C4-2B (cell line): ENCODE measurements at regions not wholly inside any gene's neighbourhood (a gene's known extent, or its start where the extent isn't known, plus 50 kb on each side); places are given as distances from the start of the nearest gene placed in this dataset.

Experiments
- H3K27ac ChIP-seq: fragments of 450-650 bp; 2 replicates; pipeline ENCODE4 v1.5.1; 2017
- CTCF ChIP-seq: fragments of 450-650 bp; conservative IDR thresholded peaks from 2 replicates; pipeline ENCODE4 v1.5.1; 2017; ENCODE audit warnings: mild to moderate bottlenecking
- ZFX ChIP-seq: fragments of 450-650 bp; IDR thresholded peaks from 2 replicates; pipeline ENCODE4 v1.6.1; 2017

- no peak overlapping the region for H3K27ac ChIP-seq
- TF ChIP-seq CTCF (no peak), ZFX (no peak)
Measured at GRCh38 chr7:94249631-94250030, 145.1 kb upstream of the COL1A2 start.

DNA sequence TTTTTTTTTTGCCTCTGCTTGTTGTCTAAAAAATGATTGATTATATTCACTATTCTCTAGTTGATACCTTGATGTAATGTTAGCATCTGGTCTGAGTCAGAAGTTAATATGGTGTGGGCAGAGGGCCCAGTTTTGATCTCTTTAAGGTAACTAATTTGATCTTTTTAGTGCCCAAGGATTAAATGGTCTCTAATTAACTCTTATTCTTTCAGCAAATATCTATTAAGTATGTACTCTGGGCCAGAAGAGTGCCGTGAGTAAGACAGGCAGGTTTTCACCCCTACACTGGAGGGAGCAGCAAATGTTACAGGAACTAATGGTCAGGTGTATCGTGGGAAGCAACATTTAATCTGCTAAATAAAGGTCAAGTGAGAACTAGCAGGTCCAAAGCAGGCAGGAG, 144.6 kb upstream of the COL1A2 start:
- TF ChIP-seq ZFX = no peak
- no peak for TF ChIP-seq CTCF
- H3K27ac ChIP-seq = no peak overlapping the region

- no peak overlapping the region for H3K27ac ChIP-seq
- no peak for TF ChIP-seq CTCF
Measured at GRCh38 chr7:94250987-94251386, 143.7 kb upstream of the COL1A2 start.

DNA sequence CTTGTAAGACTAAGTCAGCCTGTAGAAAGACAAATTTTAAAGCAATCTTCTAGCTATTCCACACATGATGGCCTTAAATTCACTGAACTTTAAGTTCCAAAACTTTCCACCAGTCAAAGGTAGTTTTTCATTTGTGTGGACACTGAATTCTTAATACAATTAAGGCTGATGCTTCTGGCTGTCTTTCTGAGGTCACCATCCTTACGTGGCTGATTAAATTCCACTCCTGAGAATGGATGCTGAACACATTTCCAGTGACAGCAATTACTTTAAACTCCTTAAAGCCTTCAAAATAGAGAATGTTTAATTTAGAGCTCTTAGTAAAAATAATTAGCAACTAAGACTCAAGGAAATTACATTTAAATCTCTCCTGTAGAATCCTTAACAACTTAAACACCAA, 142.6 kb upstream of the COL1A2 start:
- H3K27ac ChIP-seq = no peak overlapping the region
- TF ChIP-seq CTCF (no peak), ZFX (no peak)

- H3K27ac ChIP-seq = no peak overlapping the region
Measured at GRCh38 chr7:94252971-94253370, 141.7 kb upstream of the COL1A2 start.

DNA sequence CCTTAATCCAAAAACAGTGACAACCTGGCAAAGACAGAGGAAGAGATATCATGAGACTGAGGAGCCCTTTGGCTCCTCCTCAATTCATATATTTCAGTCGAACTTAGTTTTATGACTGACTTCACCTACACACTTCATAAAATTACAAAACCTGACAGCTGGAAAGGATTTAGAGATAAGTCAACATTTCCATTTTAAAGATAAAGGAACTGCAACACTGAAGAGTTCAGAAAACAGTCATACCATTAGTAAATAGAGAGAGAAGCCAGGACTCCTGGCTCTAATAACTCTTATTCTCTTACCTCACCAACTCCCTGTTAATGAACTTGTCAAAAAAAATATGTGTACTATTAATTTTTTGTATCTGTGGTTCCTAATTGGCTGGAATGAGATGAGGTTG, 141.0 kb upstream of the COL1A2 start:
- H3K27ac ChIP-seq = no peak overlapping the region
- TF ChIP-seq CTCF = no peak
- no peak for TF ChIP-seq ZFX

More at GRCh38 chr7:94252971-94253370, 141.7 kb upstream of the COL1A2 start:
- TF ChIP-seq ZFX (no peak), CTCF (no peak)

- TF ChIP-seq CTCF (no peak), ZFX (no peak)
- no peak overlapping the region for H3K27ac ChIP-seq
Measured at GRCh38 chr7:94258418-94259300, 136.0 kb upstream of the COL1A2 start.
